Erythroblast (primary cell): ENCODE measurements at regions not wholly inside any gene's neighbourhood (a gene's known extent, or its start where the extent isn't known, plus 50 kb on each side); places are given as distances from the start of the nearest gene placed in this dataset.

Experiments
- GATA1 ChIP-seq: IDR thresholded peaks from 2 replicates; pipeline ENCODE4 v1.6.1; 2011; ENCODE audit warnings: low read depth, mild to moderate bottlenecking, control low read depth, low read length, moderate library complexity
- POLR2A ChIP-seq: IDR thresholded peaks from 2 replicates; pipeline ENCODE4 v1.6.1; 2011; ENCODE audit warnings: mild to moderate bottlenecking, low read length

GRCh38 chr4:56112377-56112776, 163.6 kb downstream of the CEP135 start:
- TF ChIP-seq POLR2A, result no peak
- no peak for TF ChIP-seq GATA1
